ENCODE measurements at regions not wholly inside any gene's neighbourhood (a gene's known extent, or its start where the extent isn't known, plus 50 kb on each side); places are given as distances from the start of the nearest gene placed in this dataset.
A peak's percentile ranks its signal among the peaks of the same experiment; 100 is the strongest.

GRCh38 chr5:60259730-60260129, 366.2 kb upstream of the PDE4D start:
- no peak for DNase-seq

DNA sequence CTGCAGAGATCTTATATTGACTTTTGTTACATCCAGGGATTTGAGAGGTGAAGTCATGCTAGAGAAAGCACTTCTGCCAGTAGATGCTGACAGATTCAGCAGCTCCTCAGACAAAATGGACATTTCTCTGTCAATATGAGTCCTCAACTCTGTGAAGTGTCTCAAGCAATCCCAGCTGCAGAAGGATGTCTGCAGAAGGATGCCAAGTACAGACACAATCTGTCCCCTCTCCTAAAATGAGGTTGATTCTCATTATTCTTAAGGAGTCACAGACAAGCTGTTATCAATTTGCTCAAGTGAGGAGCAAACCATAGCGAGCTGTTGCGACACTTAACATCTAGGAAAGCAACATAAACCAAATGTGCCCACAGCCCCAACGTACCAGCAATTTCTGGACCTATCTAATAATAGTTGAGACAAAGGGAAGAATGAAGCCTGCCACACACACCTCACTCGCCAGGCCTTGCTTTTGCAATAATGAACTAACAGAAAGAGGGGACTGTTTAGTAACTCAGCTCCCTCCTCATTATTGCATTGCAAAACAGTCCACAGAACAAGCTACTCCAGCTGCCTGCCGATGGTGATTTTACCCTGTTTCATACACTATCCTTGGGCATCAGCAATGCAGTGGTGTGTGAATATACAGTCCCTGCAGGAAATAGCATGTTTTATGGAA, 364.2 kb upstream of the PDE4D start:
- no peak for DNase-seq

- DNase-seq = no peak
Observed at GRCh38 chr5:60256546-60256945, 363.0 kb upstream of the PDE4D start.

DNA sequence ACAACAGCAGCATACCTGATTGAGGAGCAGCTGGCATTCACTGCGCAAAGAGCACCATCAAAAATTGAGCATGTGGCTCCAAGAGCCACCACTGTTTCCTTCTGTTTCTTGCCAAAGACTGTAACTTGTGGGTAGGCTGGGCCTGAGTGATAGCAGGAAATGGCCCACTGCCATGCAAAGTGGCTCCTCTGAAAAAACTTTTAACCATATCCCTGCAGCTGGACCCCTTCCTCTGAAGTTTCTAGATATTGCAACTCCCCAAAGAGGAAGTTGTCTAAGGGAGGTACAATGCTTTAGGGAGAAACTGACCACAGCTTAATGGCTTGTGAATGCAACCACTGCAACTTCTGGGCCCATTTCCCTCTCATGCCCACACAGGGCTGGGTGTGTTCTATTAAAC, 355.4 kb upstream of the PDE4D start:
- DNase-seq = peak; percentile 18

- no peak for DNase-seq
Observed at GRCh38 chr5:60243713-60244112, 350.2 kb upstream of the PDE4D start.

DNA sequence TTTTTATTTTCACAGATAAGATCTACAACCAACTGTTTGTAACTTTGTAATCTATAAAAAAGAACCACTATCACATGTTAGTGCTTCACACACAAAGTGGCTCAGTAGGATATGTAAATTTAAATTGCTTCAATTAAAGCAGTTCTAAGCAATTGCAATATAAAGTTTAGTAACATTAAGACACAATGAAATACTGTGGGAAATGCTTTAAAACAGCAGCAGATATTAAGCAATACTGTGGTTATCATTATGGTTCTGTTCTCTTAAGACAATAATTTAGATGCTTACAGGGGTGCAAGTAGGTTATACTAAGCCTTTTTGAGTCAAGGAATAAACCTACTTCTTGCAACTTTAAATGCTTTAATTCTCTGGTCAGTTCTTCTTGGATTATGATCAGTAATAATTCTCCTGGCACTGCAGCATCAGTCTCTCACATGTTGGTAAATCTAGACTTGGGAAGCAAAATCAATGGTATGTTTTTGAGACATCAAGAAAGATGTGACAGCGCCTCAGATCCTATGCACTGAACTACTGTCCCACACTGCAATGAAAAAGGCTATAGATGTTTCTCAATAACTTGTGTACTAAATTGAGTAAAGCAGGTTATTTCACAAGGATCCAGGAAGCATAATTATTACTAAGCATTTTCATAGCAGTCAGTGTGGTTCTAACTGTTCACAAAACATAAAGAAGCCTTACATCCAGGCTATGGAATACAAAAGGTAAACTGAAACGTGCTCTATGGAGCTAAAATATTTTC, 338.7 kb upstream of the PDE4D start:
- no peak for DNase-seq

- DNase-seq = no peak
Observed at GRCh38 chr5:60230456-60230855, 336.9 kb upstream of the PDE4D start.

DNA sequence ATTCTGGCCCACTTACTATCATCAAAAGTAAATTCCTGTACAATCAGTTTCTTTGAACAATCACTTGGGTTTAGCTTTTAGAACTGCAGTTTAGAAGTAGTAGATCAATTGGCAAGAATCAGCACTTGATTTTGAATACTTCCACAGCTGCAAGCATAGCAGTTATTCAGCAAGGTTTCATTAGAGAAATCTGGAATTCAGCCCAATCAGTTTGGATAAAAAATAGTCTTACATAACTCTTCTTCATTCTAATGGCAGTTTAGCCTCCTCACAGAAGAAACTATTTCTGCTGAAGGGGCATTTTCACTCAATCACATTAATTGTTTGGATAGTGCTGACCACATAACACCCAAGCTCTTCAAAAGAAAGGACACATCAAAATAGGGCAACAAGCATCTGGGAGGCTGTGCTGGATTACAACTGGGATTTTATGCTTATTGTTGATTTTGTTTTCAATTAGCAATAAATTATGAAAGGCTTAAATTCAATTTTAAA, 336.2 kb upstream of the PDE4D start:
- peak; percentile 35 for DNase-seq

- DNase-seq = no peak
Observed at GRCh38 chr5:60228676-60229075, 335.1 kb upstream of the PDE4D start.

DNA sequence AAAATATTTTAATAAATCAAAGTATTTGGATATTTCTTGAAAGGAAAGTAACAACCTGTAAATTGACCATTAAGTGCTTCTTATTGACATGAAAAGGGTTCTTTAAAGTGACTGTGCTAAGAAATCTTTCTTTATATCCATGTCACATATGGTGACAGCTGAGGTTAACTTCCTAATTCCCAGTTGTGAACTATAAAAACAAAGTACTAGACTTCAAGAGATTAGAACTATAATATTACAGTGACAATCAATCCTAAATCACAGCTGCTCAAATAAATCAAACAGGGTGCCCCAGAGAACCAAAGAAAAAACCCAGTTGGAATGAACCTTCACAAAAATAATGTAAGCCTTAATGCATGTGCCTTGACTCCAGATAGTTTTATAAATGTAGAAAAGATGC, 332.6 kb upstream of the PDE4D start:
- DNase-seq = no peak

GRCh38 chr5:60223342-60223741, 329.8 kb upstream of the PDE4D start:
- DNase-seq = no peak

DNA sequence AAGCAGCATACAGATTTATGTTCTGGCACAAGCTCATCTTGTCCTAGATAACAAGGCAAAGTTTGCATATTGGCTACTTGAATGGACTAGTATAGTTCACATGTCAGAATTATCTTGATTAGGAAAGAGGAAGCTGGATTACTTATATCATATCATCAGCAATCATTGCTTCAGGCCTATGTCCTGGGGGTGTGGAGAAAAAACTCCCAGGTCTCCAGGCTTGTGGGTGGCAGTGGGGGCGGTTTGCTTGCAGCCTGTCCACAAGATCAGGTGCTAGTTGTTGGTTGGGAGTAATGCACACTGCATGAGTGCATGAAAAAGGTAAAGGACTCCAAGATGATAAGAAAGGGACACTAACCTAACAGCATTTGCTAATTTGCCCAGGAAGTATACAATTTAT, 326.4 kb upstream of the PDE4D start:
- DNase-seq = no peak

DNA sequence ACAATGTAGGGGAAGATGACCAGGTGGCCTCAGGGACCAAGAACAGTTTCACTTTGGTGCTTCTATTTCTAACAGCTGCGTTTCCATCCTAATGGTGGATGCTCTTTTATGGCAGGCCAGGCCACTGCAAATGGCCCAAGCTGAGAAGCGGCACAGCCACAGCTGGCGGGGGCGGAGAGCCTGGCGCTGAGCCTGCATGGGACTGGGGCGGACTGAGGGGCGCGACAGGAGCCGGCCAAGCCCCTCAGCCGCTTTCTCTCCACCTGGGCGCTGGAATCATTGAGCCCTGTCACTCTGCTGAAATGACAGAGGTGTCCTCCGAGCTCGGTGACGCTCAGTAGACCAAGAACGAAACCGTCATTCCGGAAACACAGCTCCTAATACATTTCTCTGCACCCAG, 317.3 kb upstream of the PDE4D start:
- DNase-seq = no peak

DNA sequence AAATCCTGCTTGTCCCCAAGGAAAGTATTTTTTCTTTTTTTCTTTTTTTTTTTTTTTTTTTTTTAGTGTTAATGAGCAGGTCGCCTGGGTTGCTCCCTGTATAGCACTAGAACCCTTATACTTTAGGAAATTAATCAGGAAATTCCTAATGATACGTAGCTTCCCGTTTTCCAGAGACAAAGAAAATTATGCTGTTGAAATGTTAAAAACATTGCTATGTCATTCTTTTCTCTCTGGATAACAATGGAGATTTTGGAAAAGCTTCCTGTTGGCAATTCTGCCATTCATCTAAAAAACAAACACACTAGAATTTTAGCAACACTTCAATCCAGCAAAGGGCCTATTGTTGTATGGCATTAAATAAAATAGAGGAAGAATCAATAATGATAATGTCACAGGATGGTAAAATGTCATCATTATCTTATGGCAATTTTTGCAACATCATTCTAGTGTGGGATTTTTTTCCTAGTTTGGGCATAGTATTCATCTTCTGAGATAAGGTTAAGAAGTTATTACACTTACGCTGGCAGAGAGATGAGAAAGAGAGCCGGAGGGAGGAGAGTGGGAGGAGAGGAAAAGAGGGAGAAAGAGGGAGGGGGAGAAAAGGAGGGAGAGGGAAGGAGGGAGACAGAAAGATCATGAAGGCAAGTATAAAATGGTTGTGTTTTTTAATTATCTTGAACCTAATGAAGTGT, 315.8 kb upstream of the PDE4D start:
- DNase-seq = no peak

- DNase-seq = no peak
Observed at GRCh38 chr5:60208716-60209115, 315.2 kb upstream of the PDE4D start.

DNA sequence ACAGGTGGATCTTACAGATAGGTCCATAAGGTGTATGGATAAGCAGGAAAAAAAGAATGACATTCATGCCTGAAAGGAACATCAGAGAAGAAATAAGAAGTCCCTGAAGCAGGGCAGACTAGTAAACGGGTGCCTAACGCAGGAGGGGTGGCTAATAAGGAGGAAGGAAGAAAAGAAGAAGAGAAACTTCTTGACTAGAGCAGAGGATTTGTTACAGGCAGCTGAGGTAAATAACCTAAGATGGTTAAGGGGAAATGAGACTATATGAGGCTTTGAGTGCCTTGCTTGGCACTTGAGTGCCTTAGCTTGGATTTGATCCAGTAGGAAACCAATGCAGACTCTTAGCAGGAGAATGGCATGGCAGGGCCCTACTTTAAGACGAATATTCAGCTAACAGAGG, 313.5 kb upstream of the PDE4D start:
- no peak for DNase-seq

GRCh38 chr5:60206234-60206633, 312.7 kb upstream of the PDE4D start:
- DNase-seq = no peak

DNA sequence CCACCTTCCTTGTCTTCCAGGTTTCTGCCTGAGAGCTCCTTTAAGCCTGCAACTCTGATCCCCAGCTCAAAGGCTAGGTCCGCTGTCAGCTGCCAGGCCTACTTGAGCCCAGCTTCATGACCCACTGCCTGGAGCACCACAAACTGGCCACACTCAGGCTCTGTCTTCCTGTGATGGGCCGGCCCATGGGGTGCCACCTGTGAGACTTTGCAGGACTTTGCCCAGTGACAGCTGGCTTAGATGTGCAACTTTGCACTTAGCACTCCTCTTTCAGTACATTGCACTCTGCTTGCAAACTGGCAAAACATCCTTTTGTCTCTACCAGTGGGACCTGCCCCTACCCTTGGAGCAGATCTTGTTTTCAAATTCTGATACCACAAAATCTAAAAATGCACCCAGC, 311.5 kb upstream of the PDE4D start:
- no peak for DNase-seq

GRCh38 chr5:60196385-60197113, 303.0 kb upstream of the PDE4D start:
- DNase-seq = no peak

DNA sequence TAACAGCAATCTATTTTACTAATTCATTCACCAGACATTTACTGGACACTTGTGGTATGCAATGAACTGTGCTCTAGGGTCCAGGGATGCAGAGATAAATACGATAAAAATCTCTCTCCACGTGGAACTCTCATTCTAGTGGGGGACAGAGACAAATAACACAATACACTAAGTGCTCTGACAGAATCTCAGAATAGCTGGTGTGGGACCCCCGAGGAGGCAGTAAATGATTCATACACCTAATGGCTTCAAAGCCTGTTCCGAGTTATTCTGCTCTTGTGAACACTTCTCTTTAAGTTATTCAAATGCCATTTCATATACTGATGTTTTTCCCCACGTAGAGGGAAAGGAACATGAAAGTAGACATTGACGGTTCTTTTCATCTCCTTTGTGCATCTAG, 302.0 kb upstream of the PDE4D start:
- no peak for DNase-seq

- DNase-seq = no peak
Observed at GRCh38 chr5:60195083-60195482, 301.6 kb upstream of the PDE4D start.
